ENCODE measurements at regions not wholly inside any gene's neighbourhood (a gene's known extent, or its start where the extent isn't known, plus 50 kb on each side); places are given as distances from the start of the nearest gene placed in this dataset.

- no peaks in the 10 kb centered on the region for H3F3A ChIP-seq (ENCODE audit: control insufficient read depth, insufficient read depth)
- H4K20me1 ChIP-seq (ENCODE audit: control insufficient read depth, insufficient read depth, low read depth, low read length), result no peaks in the 10 kb centered on the region
- no peak overlapping the region for H3K4me3 ChIP-seq (ENCODE audit: low read length)
- H3K79me2 ChIP-seq (ENCODE audit: control insufficient read depth, low read length), result no peaks in the 10 kb centered on the region
- no peak overlapping the region for H3K4me2 ChIP-seq (ENCODE audit: low read length)
- no peaks in the 10 kb centered on the region for H3K27me3 ChIP-seq (ENCODE audit: control insufficient read depth, low read length)
- H3K9me2 ChIP-seq (replicated peaks; ENCODE audit: control insufficient read depth, low read length), result no peaks in the 10 kb centered on the region
- no peaks in the 10 kb centered on the region for H3K36me3 ChIP-seq (ENCODE audit: control insufficient read depth, low read length)
- no peak overlapping the region for H3K27ac ChIP-seq (ENCODE audit: low read depth, low read length)
- TF ChIP-seq EZH2phosphoT487 (IDR thresholded peaks at IDR 0.05; ENCODE audit: borderline replicate concordance, low read length) (no peak), CTCF (IDR thresholded peaks at IDR 0.05; ENCODE audit: low read depth, low read length, poor library complexity, severe bottlenecking) (no peak)
- no peaks in the 10 kb centered on the region for H3K9me3 ChIP-seq (ENCODE audit: control insufficient read depth, insufficient read depth, low read length)
- H3K4me1 ChIP-seq (ENCODE audit: control insufficient read depth, low read length), result no peaks in the 10 kb centered on the region
These were observed 196.3 kb downstream of the IRF8 start for GRCh38 chr16:86095131-86095752.

- Histone ChIP-seq H4K20me1 (ENCODE audit: control insufficient read depth, insufficient read depth, low read depth, low read length) (no peaks in the 10 kb centered on the region), H3K9me3 (ENCODE audit: control insufficient read depth, insufficient read depth, low read length) (no peaks in the 10 kb centered on the region), H3K27me3 (ENCODE audit: control insufficient read depth, low read length) (no peaks in the 10 kb centered on the region), H3K4me3 (ENCODE audit: low read length) (no peak overlapping the region), H3K4me2 (ENCODE audit: low read length) (no peak overlapping the region), H3K27ac (ENCODE audit: low read depth, low read length) (no peak overlapping the region), H3K9me2 (replicated peaks; ENCODE audit: control insufficient read depth, low read length) (no peaks in the 10 kb centered on the region), H3K79me2 (ENCODE audit: control insufficient read depth, low read length) (no peaks in the 10 kb centered on the region), H3F3A (ENCODE audit: control insufficient read depth, insufficient read depth) (no peaks in the 10 kb centered on the region), H3K4me1 (ENCODE audit: control insufficient read depth, low read length) (no peaks in the 10 kb centered on the region), H3K36me3 (ENCODE audit: control insufficient read depth, low read length) (no peaks in the 10 kb centered on the region)
- no peak for TF ChIP-seq EZH2phosphoT487 (IDR thresholded peaks at IDR 0.05; ENCODE audit: borderline replicate concordance, low read length)
- no peak for TF ChIP-seq CTCF (IDR thresholded peaks at IDR 0.05; ENCODE audit: low read depth, low read length, poor library complexity, severe bottlenecking)
These were observed 197.0 kb downstream of the IRF8 start for GRCh38 chr16:86095906-86096485.

- TF ChIP-seq EZH2phosphoT487 (IDR thresholded peaks at IDR 0.05; ENCODE audit: borderline replicate concordance, low read length), result no peak
- no peak for TF ChIP-seq CTCF (IDR thresholded peaks at IDR 0.05; ENCODE audit: low read depth, low read length, poor library complexity, severe bottlenecking)
- H3K27ac ChIP-seq (ENCODE audit: low read depth, low read length), result no peak overlapping the region
- no peak overlapping the region for H3K4me3 ChIP-seq (ENCODE audit: low read length)
- no peaks in the 10 kb centered on the region for H3K36me3 ChIP-seq (ENCODE audit: control insufficient read depth, low read length)
- no peaks in the 10 kb centered on the region for H3K27me3 ChIP-seq (ENCODE audit: control insufficient read depth, low read length)
- no peaks in the 10 kb centered on the region for H3K9me2 ChIP-seq (replicated peaks; ENCODE audit: control insufficient read depth, low read length)
- no peaks in the 10 kb centered on the region for H3K9me3 ChIP-seq (ENCODE audit: control insufficient read depth, insufficient read depth, low read length)
- H3K4me1 ChIP-seq (ENCODE audit: control insufficient read depth, low read length), result no peaks in the 10 kb centered on the region
- H4K20me1 ChIP-seq (ENCODE audit: control insufficient read depth, insufficient read depth, low read depth, low read length), result no peaks in the 10 kb centered on the region
- no peaks in the 10 kb centered on the region for H3K79me2 ChIP-seq (ENCODE audit: control insufficient read depth, low read length)
- H3K4me2 ChIP-seq (ENCODE audit: low read length), result no peak overlapping the region
- H3F3A ChIP-seq (ENCODE audit: control insufficient read depth, insufficient read depth), result no peaks in the 10 kb centered on the region
These were observed 197.9 kb downstream of the IRF8 start for GRCh38 chr16:86096850-86097249.

Data from DOHH2 (cell line).